NCI-H2171 treated with DMSO at 0.1 percent for 48 hours (cell line): ENCODE measurements at regions not wholly inside any gene's neighbourhood (a gene's known extent, or its start where the extent isn't known, plus 50 kb on each side); places are given as distances from the start of the nearest gene placed in this dataset.

ENCODE experiments used
- DNase-seq: peaks from one replicate; lab custom pipeline; 2025; lab: John Stamatoyannopoulos, UW

GRCh38 chr9:103904242-103904641, 189.9 kb upstream of the SMC2 start:
- DNase-seq = no peak

- DNase-seq = no peak
Measured at GRCh38 chr9:103913899-103914298, 180.2 kb upstream of the SMC2 start.

GRCh38 chr9:103919605-103920209, 174.4 kb upstream of the SMC2 start:
- DNase-seq = no peak

DNA sequence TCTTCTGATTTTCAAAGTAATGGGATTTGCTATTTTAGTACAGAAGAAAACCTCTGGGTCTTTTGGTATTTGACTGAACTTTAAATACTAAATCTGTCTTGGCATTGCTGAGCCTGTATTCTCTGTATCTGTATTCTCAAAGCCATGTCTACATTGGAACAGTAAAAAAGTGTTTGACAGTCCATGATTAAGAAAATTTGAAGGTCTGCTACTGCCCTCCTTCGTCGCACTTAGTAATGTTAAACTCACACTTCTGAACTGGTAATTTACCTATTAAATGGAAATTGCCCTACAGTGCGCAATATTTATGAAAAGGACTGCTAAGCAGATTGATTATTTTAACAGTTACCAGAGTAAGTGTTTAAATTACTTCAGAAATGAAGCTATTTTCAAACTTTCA, 165.7 kb upstream of the SMC2 start:
- no peak for DNase-seq

GRCh38 chr9:103941104-103941503, 153.0 kb upstream of the SMC2 start:
- no peak for DNase-seq

DNA sequence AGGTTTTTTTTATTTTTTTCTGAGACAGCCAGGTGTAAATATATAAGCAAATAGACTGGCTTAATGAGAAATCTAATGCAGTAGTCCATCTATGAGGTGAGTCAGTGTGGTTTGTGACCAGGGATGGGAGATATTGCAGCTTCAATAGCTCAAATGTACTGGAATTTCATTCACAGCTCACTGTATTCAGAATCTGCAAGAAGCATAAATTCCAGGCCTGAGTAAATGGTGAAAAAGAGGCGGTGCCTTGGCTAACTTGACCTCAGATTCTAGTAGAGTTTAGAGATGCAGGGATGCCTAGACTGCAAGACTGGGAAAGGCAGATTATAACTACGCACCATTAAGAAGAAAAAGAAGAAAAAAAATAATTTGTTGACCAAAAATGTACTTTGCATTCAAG, 151.9 kb upstream of the SMC2 start:
- DNase-seq = no peak

DNA sequence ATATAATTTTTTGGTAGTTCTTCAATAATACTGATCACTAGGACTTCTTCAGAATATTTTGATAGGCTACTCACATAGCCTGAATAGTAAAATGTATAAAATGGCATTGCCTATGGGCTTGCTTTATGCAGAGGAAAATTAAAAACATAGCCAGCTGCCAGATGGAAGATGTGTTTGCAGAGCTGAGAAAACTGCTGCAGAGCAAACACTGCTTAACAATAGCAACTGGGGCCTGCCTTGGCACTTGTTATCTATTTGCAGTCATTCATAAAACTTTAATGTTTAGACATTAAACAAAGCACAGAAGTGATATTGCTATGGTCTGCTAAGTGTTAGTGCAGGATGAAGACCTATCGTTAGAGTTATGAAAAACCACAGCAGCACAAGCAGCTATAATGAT, 151.5 kb upstream of the SMC2 start:
- peak; percentile 47 for DNase-seq

DNA sequence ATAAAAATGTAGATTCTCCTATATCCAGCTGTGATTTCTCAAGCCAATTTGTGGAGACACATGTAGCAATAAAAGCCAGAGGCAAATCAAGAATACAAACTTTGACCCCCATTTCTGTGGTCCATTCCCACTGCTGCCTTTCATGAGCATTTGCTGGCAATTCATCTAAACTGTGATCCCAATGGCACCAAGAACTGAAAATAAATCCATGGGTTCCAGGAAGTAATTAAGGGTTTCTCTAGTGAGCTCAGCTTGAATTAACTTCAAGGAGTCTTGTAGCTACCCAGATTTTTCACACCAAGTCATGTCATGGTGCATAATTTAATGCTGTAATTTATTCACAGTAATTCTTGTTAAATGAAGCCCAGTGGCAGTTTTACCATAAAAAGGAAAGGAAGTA, 145.0 kb upstream of the SMC2 start:
- DNase-seq = no peak

DNA sequence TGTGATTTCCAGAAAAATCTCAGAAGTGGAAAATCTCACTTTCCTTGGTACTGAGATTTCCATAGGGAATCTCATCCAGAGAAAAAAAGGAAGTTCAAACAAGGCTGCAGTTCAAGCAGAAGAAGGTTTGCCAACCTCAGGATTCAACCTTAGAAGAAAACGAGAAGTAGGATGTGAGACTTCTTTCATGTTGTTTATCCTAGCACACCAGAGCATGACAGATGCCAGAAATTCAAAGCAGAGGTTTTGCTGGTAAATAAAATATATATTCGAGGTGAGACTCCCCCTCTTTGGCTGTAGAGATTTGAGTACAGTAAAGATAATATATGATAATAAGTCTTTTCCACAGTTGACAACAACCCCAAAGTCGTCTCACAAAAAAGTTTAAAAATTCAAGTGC, 116.9 kb upstream of the SMC2 start:
- DNase-seq = no peak

DNA sequence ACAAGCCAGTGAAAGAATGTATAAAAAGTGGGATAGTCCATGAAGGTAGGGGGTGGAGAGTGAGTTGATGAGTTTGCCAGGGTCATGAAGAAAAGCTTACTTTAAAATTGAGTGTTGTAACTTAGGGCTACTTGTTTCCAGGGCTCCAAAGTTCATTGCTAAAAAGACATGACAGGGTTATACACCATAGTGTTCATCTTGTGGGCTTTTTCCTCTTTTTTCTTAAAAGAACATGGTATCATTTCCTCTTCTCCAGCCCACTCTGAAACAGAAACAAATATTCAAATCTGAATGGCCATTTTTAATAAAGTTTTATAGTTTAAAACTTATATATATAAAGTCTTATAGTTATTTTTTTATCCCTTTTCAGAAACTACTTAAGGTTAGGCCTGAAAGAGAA, 115.7 kb upstream of the SMC2 start:
- no peak for DNase-seq

DNA sequence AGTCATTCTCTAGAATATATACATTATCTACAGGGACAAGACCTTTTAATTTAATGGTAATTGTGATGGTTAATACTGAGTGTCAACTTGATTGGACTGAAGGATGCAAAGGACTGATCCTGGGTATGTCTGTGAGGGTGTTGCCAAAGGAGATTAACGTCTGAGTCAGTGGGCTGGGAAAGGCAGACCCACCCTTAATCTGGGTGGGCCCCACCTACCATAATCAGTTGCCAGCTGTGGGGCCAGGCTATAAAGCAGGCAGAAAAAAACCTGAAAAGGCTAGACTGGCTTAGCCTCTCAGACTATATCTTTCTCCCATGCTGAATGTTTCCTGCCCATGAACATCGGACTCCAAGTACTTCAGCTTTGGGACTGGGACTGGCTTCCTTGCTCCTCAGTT, 112.2 kb upstream of the SMC2 start:
- no peak for DNase-seq

DNA sequence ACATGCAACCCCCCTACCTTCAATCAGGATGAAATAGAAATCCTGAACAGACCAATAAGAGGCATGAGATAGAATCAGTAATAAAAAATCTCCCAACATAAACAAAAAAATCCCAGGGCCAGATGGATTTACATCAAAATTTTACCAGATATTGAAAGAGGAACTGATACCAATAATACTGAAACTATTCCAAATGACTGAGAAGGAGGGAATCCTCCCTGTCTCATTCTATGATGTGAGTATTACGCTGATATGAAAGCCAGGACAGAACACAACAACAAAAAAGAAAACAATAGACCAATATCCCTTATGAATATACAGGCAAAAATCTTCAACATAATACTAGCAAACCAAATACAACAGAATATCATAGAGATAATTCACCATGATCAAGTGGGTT, 109.0 kb upstream of the SMC2 start:
- no peak for DNase-seq

- peak; percentile 2 for DNase-seq
Measured at GRCh38 chr9:103988821-103989220, 105.3 kb upstream of the SMC2 start.

DNA sequence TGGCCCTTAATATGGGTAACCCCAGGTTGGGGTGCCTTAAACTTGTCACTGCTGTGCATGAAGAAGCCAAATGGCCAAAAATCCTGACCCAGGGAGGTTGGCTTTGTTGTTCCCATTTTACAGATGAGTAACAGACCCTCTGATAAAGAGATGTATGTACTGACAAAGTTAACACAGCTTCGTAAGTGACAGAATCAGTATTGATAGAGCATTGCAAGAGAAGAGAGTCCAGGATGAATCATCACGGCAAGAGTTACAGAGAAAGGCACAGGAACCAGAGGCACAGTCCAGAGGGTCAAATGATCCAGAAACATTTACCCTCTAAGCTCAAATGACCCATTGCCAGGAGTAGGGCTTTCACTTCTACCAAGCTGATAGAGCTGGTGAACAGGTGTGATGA, 103.8 kb upstream of the SMC2 start:
- no peak for DNase-seq

GRCh38 chr9:103991001-103991400, 103.1 kb upstream of the SMC2 start:
- no peak for DNase-seq

- DNase-seq = peak; percentile 10
Measured at GRCh38 chr9:103991698-103992097, 102.4 kb upstream of the SMC2 start.

DNA sequence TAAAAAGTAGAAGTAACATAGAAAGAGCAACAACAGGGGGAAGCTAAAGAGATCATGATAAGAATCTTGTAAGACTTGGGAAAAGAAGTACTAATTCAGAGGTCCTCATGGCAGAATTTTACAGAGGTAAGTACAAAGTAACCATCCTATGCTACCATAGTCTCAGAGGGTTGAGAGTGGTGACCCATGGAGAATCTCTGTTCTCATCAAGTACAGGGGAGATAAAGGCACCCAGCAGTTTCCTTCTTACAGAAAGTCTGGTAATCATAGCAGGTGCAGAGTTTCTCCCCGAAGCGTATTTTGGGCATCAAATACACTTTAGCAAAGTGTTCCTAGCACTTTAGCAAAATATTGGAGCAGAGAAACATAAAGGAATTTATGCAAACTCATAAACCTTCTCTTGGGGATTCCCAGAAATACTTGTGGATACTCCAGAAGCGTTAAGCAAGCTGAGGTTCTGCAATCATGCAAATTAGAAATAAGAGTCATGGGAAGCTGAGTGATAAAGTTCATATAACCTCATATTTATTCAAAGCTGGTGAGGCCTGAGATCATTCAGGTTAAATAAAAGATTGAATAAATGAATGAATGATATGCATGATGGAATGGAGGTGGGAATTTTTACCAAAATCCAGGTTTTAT, 101.0 kb upstream of the SMC2 start:
- no peak for DNase-seq

GRCh38 chr9:103997856-103998370, 96.2 kb upstream of the SMC2 start:
- peak; percentile 70 for DNase-seq

DNA sequence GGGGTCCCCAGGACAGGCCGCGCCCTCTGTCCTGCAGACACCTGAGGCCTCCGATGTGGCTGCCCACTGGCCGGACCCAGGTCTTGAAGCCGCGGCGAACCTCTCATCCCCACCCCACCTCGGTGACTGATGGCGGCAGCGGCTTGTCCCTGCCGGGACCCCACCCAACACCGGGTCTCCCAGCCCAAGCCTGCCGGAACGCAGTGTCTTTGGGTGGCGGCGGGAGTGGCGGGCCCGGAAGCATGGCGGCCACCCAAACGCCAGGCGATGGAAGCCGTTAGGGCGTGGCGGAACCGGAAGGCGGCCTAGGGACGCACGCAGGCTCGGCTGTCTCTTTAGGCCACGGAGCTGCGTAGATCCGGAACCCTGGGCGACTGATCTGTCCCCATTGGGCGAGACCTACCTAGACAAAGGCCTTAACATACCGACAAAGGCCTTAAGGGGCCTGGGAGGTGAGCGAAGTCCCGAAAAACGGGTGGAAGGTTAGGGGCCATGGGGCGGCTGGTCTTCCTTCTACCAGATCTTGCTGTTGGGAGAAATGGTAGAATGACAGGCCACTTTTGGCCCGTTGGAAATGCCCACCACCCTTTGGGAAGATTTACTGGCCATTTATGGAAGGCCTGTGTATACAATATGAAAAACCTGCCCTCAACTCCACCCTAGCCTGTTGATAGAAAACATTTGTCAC, 94.6 kb upstream of the SMC2 start:
- no peak for DNase-seq

- DNase-seq = peak; percentile 29
Measured at GRCh38 chr9:104009826-104010225, 84.3 kb upstream of the SMC2 start.

DNA sequence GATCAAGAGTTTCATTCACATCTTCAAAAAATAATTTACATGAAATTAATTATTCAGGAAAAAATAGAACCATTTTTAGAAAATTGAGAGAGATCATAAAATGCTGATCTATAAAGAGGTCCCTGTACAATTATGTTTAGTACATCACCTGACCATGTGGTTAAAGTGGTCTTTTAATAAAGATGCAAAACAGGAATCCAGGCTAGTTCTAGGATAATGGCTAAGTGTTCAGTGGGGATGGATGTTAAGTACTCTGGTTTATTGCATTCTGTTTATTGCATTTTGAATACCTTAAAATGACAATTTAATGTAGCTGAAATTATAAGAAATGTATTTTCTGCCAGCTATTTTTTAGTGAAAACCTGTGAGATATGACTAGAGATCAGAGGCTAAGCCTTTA, 72.0 kb upstream of the SMC2 start:
- no peak for DNase-seq

DNA sequence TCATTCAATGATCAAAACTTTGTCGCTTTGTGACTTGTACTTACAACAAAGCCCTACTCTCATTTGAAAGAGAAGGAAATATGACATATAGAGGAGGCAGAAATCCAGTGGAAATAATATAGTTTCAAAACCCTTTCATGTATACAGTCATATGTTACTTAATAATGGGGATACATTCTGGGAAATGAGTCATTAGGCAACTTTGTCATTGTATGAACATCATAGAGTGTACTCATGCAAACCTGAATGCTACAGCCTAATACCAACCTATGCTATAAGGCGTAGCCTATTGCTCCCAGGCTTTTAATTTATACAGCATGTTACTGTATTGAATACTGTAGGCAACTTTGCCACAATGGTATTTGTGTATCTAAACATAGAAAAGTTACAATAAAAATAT, 69.0 kb upstream of the SMC2 start:
- no peak for DNase-seq

- DNase-seq = no peak
Measured at GRCh38 chr9:104025945-104026344, 68.2 kb upstream of the SMC2 start.
